ENCODE measurements at regions not wholly inside any gene's neighbourhood (a gene's known extent, or its start where the extent isn't known, plus 50 kb on each side); places are given as distances from the start of the nearest gene placed in this dataset.

GRCh38 chr1:201754353-201754752 lies 74.6 kb upstream of the IPO9 start:
- H3K4me1 Mint-ChIP-seq: peaks cover 18% of the 10 kb centered on the region
- H3K36me3 Mint-ChIP-seq: no peaks in the 10 kb centered on the region
- no peaks in the 10 kb centered on the region for H3K9me3 Mint-ChIP-seq
- H3K27me3 Mint-ChIP-seq: peaks cover 2% of the 10 kb centered on the region
- H3K27ac Mint-ChIP-seq: no peak overlapping the region
- H3K4me3 Mint-ChIP-seq: no peak overlapping the region

GRCh38 chr1:201755200-201755599 lies 73.8 kb upstream of the IPO9 start:
- H3K4me1 Mint-ChIP-seq: peaks cover 18% of the 10 kb centered on the region

GRCh38 chr1:201756406-201756805 lies 72.6 kb upstream of the IPO9 start:
- H3K4me1 Mint-ChIP-seq: peaks cover 10% of the 10 kb centered on the region
- peaks cover 2% of the 10 kb centered on the region for H3K27me3 Mint-ChIP-seq
- H3K9me3 Mint-ChIP-seq: no peaks in the 10 kb centered on the region
- no peaks in the 10 kb centered on the region for H3K36me3 Mint-ChIP-seq
- no peak overlapping the region for H3K4me3 Mint-ChIP-seq
- no peak overlapping the region for H3K27ac Mint-ChIP-seq

More at GRCh38 chr1:201755200-201755599, 73.8 kb upstream of the IPO9 start:
- Mint-ChIP-seq H3K36me3 (no peaks in the 10 kb centered on the region), H3K9me3 (no peaks in the 10 kb centered on the region), H3K27ac (no peak overlapping the region), H3K27me3 (peaks cover 2% of the 10 kb centered on the region), H3K4me3 (no peak overlapping the region)

GRCh38 chr1:201758499-201759050 lies 70.4 kb upstream of the IPO9 start:
- Mint-ChIP-seq H3K4me3 (no peak overlapping the region), H3K27me3 (peaks cover 2% of the 10 kb centered on the region), H3K27ac (no peak overlapping the region), H3K36me3 (no peaks in the 10 kb centered on the region), H3K9me3 (no peaks in the 10 kb centered on the region), H3K4me1 (peaks cover 10% of the 10 kb centered on the region)

- Mint-ChIP-seq H3K4me1 (peaks cover 10% of the 10 kb centered on the region), H3K9me3 (no peaks in the 10 kb centered on the region), H3K36me3 (no peaks in the 10 kb centered on the region), H3K27ac (no peak overlapping the region), H3K27me3 (peaks cover 2% of the 10 kb centered on the region), H3K4me3 (no peak overlapping the region)
These were observed 69.7 kb upstream of the IPO9 start for GRCh38 chr1:201759194-201759815.

- peaks cover 10% of the 10 kb centered on the region for H3K4me1 Mint-ChIP-seq
- H3K27ac Mint-ChIP-seq: no peak overlapping the region
- no peaks in the 10 kb centered on the region for H3K36me3 Mint-ChIP-seq
- H3K9me3 Mint-ChIP-seq: no peaks in the 10 kb centered on the region
- H3K27me3 Mint-ChIP-seq: no peaks in the 10 kb centered on the region
- no peak overlapping the region for H3K4me3 Mint-ChIP-seq
These were observed 68.4 kb upstream of the IPO9 start for GRCh38 chr1:201760516-201760915.

- Mint-ChIP-seq H3K4me1 (peaks cover 10% of the 10 kb centered on the region), H3K36me3 (no peaks in the 10 kb centered on the region), H3K27me3 (no peaks in the 10 kb centered on the region), H3K9me3 (no peaks in the 10 kb centered on the region), H3K4me3 (no peak overlapping the region), H3K27ac (no peak overlapping the region)
These were observed 67.8 kb upstream of the IPO9 start for GRCh38 chr1:201761178-201761577.

- Mint-ChIP-seq H3K4me3 (no peak overlapping the region), H3K4me1 (peaks cover 6% of the 10 kb centered on the region), H3K27me3 (no peaks in the 10 kb centered on the region), H3K27ac (no peak overlapping the region), H3K9me3 (no peaks in the 10 kb centered on the region), H3K36me3 (no peaks in the 10 kb centered on the region)
These were observed 67.1 kb upstream of the IPO9 start for GRCh38 chr1:201761871-201762270.

GRCh38 chr1:201762381-201762780 lies 66.6 kb upstream of the IPO9 start:
- H3K36me3 Mint-ChIP-seq: no peaks in the 10 kb centered on the region
- H3K9me3 Mint-ChIP-seq: no peaks in the 10 kb centered on the region
- peaks cover under 1% of the 10 kb centered on the region for H3K4me1 Mint-ChIP-seq
- no peak overlapping the region for H3K27ac Mint-ChIP-seq
- H3K27me3 Mint-ChIP-seq: no peaks in the 10 kb centered on the region
- no peak overlapping the region for H3K4me3 Mint-ChIP-seq

GRCh38 chr1:201763455-201764140 lies 65.4 kb upstream of the IPO9 start:
- H3K9me3 Mint-ChIP-seq: no peaks in the 10 kb centered on the region
- no peaks in the 10 kb centered on the region for H3K4me1 Mint-ChIP-seq
- H3K36me3 Mint-ChIP-seq: no peaks in the 10 kb centered on the region
- no peak overlapping the region for H3K4me3 Mint-ChIP-seq
- no peak overlapping the region for H3K27ac Mint-ChIP-seq
- H3K27me3 Mint-ChIP-seq: no peaks in the 10 kb centered on the region

GRCh38 chr1:201764166-201764565 lies 64.8 kb upstream of the IPO9 start:
- no peaks in the 10 kb centered on the region for H3K4me1 Mint-ChIP-seq
- no peak overlapping the region for H3K27ac Mint-ChIP-seq
- no peaks in the 10 kb centered on the region for H3K36me3 Mint-ChIP-seq
- no peaks in the 10 kb centered on the region for H3K9me3 Mint-ChIP-seq
- H3K27me3 Mint-ChIP-seq: no peaks in the 10 kb centered on the region
- no peak overlapping the region for H3K4me3 Mint-ChIP-seq

- no peak overlapping the region for H3K4me3 Mint-ChIP-seq
- no peaks in the 10 kb centered on the region for H3K27me3 Mint-ChIP-seq
- no peak overlapping the region for H3K27ac Mint-ChIP-seq
- no peaks in the 10 kb centered on the region for H3K9me3 Mint-ChIP-seq
- no peaks in the 10 kb centered on the region for H3K36me3 Mint-ChIP-seq
- H3K4me1 Mint-ChIP-seq: no peaks in the 10 kb centered on the region
These were observed 64.4 kb upstream of the IPO9 start for GRCh38 chr1:201764579-201764978.

GRCh38 chr1:201766131-201766866 lies 62.7 kb upstream of the IPO9 start:
- H3K27me3 Mint-ChIP-seq: no peaks in the 10 kb centered on the region
- H3K36me3 Mint-ChIP-seq: peaks cover 3% of the 10 kb centered on the region
- no peaks in the 10 kb centered on the region for H3K4me1 Mint-ChIP-seq
- no peaks in the 10 kb centered on the region for H3K9me3 Mint-ChIP-seq
- H3K4me3 Mint-ChIP-seq: no peak overlapping the region
- no peak overlapping the region for H3K27ac Mint-ChIP-seq

- H3K4me3 Mint-ChIP-seq: no peak overlapping the region
- H3K36me3 Mint-ChIP-seq: peaks cover 3% of the 10 kb centered on the region
- H3K27me3 Mint-ChIP-seq: no peaks in the 10 kb centered on the region
- H3K4me1 Mint-ChIP-seq: no peaks in the 10 kb centered on the region
- H3K9me3 Mint-ChIP-seq: no peaks in the 10 kb centered on the region
- no peak overlapping the region for H3K27ac Mint-ChIP-seq
These were observed 61.6 kb upstream of the IPO9 start for GRCh38 chr1:201767339-201767738.

GRCh38 chr1:201769072-201769471 lies 59.9 kb upstream of the IPO9 start:
- H3K4me1 Mint-ChIP-seq: no peaks in the 10 kb centered on the region
- no peaks in the 10 kb centered on the region for H3K27me3 Mint-ChIP-seq
- no peak overlapping the region for H3K27ac Mint-ChIP-seq
- no peak overlapping the region for H3K4me3 Mint-ChIP-seq
- peaks cover 3% of the 10 kb centered on the region for H3K36me3 Mint-ChIP-seq
- H3K9me3 Mint-ChIP-seq: no peaks in the 10 kb centered on the region

- no peak overlapping the region for H3K4me3 Mint-ChIP-seq
- H3K27ac Mint-ChIP-seq: no peak overlapping the region
- H3K27me3 Mint-ChIP-seq: no peaks in the 10 kb centered on the region
- H3K9me3 Mint-ChIP-seq: no peaks in the 10 kb centered on the region
- no peaks in the 10 kb centered on the region for H3K4me1 Mint-ChIP-seq
- H3K36me3 Mint-ChIP-seq: peaks cover 3% of the 10 kb centered on the region
These were observed 59.0 kb upstream of the IPO9 start for GRCh38 chr1:201769966-201770365.

Measured in activated naive CD4-positive, alpha-beta T cell treated with anti-CD3 and anti-CD28 coated beads, Interleukin-2, amount 50 U/mL, for 24 hours (primary cell).